NCI-H345 treated with DMSO at 0.1 percent for 48 hours (cell line): ENCODE measurements at regions not wholly inside any gene's neighbourhood (a gene's known extent, or its start where the extent isn't known, plus 50 kb on each side); places are given as distances from the start of the nearest gene placed in this dataset.

Experiments
- DNase-seq: peaks from one replicate; lab custom pipeline; 2025; ENCODE audit not compliant: unreplicated experiment; lab: John Stamatoyannopoulos, UW

GRCh38 chr4:19372390-19372789 lies 879.3 kb upstream of the SLIT2 start:
- DNase-seq, result no peak

DNA sequence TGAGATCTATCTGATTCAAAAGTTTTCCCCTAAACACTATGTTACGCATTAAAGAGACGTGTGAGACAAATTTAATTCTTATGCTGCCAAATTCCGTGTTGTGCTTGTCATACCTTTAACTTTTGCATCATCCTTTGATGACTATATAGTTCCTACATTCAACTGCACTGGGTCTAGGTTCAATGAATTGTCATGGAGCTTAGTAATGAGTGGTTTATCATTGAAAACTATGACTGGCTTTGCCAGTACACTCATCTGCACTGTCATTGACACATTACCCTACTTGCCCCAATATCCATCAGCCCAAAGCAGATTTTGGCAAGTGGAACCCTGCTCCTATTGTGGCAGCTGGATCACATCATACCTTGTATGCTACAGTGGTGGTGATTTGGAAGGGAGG lies 882.9 kb upstream of the SLIT2 start:
- no peak for DNase-seq

GRCh38 chr4:19366916-19367315 lies 884.8 kb upstream of the SLIT2 start:
- DNase-seq, result no peak

DNA sequence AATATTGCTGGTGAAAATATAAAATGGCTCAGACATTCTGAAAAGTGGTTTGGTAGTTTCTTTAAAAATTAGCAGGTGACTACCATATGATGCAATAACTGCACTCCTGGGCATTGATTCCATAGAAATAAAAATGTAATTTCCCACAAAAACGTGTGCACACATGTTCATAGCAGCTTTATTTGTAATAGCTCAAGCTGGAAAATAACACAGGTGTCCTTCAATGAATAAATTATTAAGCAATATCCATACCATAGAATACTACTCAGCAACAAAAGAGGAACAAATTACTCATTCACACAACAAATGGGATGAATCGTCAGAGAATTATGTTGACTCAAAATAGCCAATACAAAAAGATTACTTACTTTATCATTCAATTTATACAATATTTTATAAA lies 893.7 kb upstream of the SLIT2 start:
- no peak for DNase-seq

DNA sequence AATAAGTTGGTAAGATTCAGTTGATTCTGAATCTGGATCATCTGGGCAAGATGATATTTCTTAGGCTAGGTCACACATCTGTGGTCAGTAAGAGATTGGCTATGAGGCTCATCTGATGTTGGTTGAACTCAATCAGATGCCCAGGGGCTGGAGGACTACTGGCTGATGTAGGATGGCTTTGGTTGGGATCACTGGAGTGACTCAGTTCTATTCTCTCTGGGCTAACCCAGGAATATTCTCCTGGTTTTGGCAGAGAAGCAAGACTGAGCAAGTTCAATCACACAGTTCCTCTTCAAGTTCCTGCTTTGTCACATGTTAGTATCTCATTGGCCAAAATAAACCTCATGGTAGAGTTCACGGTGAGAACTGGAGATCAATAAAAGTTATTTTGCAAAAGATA lies 902.3 kb upstream of the SLIT2 start:
- no peak for DNase-seq

- no peak for DNase-seq
These were observed 903.0 kb upstream of the SLIT2 start for GRCh38 chr4:19348746-19349145.

DNA sequence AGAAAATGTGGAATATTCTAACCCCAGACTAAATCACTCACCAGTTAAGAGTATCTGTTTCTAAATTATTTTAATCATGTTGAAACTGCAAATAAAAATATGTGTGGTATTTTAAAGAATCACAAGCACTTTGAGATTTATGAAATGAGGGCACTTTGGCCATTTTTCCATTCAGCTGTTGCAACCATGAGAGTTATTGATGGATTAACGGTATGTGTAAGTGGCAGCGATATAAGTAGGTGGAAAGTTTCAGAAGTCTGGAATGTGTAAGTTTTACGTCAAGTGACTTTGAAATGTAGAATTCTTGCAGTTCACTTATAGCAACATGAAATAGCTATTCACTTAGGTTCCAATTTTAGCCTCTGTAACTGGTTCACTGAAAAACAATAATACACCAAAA lies 905.1 kb upstream of the SLIT2 start:
- no peak for DNase-seq

GRCh38 chr4:19329631-19330030 lies 922.1 kb upstream of the SLIT2 start:
- no peak for DNase-seq

- no peak for DNase-seq
These were observed 922.6 kb upstream of the SLIT2 start for GRCh38 chr4:19329077-19329476.

GRCh38 chr4:19327364-19327763 lies 924.3 kb upstream of the SLIT2 start:
- DNase-seq, result no peak

- no peak for DNase-seq
These were observed 927.5 kb upstream of the SLIT2 start for GRCh38 chr4:19324184-19324583.

DNA sequence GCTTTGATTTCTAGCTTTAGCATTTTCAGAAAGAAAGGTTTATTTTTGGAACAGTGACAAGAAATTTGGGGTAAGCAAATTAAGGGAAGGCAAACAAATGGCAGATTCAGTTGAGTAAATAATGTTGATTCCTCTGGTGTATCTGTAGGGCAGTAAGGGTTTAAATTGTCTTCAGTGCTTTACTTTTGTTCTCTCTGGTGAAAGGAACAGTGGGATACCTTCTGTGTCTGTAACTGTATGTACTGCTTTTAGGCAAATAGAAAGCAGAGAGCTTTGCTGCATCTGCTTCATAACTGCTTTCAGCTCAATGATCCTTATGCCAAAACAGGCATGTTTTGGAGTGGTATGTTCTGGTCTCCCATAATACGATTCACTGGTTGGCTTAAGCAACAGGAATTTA lies 932.1 kb upstream of the SLIT2 start:
- DNase-seq, result peak; percentile 93

- DNase-seq, result no peak
These were observed 934.3 kb upstream of the SLIT2 start for GRCh38 chr4:19317377-19317776.

DNA sequence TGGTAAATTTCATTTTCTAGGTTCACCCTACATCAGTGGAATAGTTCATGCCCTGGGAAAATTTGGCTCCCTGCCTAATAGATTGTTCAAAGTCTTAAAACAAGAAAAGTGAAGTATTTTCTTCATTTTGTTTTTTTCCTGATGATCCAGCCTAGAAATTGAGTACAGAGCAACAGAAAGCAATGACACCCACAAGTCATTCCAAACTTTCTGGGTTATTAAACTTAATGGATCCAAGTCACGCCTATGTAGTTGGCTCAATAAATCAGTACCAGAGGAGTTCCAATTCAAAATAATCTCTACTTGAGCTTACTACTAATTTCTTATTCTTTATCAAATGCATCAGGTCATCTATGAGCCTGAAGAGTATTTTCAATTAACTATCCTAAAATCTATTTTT lies 937.6 kb upstream of the SLIT2 start:
- DNase-seq, result no peak

DNA sequence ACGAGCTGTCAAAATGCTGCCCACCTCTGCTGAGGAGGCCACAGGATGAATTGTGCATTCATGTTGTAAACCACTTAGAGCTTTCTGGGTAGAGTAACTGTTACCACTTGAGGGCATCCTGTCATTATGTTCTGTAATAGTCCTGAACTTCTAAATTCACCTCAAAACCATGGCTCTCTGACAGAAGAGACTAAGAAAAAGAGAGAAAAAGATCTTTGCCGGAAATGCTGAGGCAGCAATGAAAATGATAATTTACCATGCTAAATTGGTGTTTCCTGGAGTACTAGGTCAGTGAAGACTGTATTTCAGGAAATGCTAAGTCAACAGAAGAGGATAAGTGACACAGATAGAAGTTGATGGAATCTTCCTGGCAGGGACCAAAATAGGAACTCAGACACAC lies 942.3 kb upstream of the SLIT2 start:
- no peak for DNase-seq

DNA sequence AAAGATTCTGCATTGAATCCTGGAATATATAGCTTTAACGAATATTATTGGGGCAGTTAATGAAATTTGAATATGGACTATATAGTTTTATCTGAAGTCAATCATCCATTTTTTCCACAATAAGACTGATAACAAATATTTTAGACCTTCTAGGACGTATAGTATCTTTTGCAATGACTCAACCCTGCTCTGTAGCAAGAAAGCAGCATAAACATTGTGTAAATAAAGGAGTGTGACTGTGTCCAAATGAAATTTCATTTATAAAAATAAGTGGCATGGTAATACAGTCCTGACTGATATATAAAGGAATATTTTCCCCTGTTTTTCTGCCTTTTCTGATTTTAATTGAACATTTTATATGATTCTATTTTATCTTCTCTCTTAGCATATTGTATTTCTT lies 947.7 kb upstream of the SLIT2 start:
- no peak for DNase-seq

- no peak for DNase-seq
These were observed 950.2 kb upstream of the SLIT2 start for GRCh38 chr4:19301527-19301926.

- no peak for DNase-seq
These were observed 951.5 kb upstream of the SLIT2 start for GRCh38 chr4:19300213-19300612.

DNA sequence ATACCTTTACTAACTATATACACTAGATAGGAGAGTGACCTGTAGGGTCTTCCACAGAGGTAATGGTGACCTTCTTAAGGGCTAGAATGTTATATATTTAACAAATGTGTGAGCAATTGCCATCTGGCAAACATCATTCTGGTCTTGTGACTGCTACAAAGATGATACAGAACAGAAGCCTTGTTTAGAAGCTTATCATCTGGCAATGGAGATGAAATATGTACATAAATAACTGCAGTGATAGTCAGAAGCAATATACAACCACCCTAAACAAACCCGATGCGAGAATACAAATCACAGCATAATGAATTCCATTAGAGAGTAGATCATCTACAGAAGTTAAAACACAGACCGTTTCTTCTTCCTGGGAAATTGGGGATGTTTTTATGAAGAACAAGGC lies 952.7 kb upstream of the SLIT2 start:
- no peak for DNase-seq

DNA sequence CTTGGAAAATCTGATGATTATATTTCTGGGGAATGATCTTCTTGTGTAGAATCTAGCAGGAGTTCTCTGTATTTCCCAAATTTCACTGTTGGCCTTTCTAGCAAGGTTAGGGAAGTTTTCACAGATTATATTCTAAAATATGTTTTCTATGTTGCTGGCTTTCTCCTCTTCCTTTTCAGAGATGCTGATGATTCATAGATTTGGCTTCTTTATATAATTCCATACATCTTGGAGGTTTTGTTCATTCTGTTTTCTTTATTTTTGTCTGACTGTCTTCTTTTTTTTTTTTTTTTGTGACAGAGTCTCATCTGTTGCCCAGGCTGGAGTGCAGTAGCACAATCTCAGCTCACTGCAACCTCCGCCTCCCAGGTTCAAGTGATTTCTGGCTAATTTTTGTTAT lies 957.9 kb upstream of the SLIT2 start:
- DNase-seq, result no peak

DNA sequence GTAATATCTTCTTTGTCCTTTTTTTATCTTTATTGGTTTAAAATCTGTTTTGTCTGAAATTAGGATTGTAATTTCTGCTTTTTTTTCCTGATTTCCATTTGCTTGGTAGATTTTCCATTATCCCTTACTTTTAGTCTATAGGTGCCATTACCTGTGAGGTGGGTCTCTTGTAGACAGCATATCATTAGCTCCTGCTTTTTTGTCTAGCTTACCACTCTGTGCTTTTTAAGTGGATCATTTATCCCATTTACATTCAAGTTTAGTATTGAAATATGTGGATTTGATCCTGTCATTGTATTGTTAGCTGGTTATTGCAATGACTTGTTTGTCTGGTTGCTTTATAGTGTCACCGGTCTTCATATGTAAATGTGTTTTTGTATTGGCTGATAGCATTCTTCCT lies 958.6 kb upstream of the SLIT2 start:
- no peak for DNase-seq

DNA sequence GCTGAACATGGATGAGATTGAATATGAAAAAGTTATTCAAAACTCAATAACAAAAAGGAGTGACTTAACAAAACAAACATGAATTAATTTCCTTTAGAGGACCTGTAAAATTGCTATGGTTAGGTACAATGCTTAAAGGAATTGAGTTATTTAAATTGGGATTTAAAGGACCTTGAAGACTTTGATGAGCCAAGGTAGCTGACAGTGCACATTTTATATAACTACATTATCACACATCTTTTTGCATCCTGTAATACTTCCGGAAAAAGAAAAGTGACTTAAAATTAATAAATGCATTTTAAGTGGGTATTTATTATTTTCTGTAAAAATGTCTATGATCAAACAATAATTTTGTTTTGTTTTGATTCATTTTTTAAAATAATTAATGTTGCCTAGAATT lies 964.8 kb upstream of the SLIT2 start:
- DNase-seq, result no peak

- no peak for DNase-seq
These were observed 966.6 kb upstream of the SLIT2 start for GRCh38 chr4:19285146-19285545.

GRCh38 chr4:19278665-19279064 lies 973.0 kb upstream of the SLIT2 start:
- no peak for DNase-seq
